Neural cell (in vitro differentiated cells): ENCODE measurements at regions not wholly inside any gene's neighbourhood (a gene's known extent, or its start where the extent isn't known, plus 50 kb on each side); places are given as distances from the start of the nearest gene placed in this dataset.

Source experiments
- H2AFZ ChIP-seq: fragments of 200-600, 300-800 bp; sonication (generic), shearing (Covaris generic); 2 replicates; pipeline ENCODE4 v1.6.0; 2014; ENCODE audit warnings: low read depth, mild to moderate bottlenecking, antibody characterized with exemption, low read length, moderate library complexity
- H3F3A ChIP-seq: fragments of 200-600 bp; shearing (Covaris generic); 2 replicates; pipeline ENCODE4 v1.6.1; 2016; ENCODE audit warnings: mild to moderate bottlenecking, moderate library complexity, mixed read lengths, antibody characterized with exemption, low read length; ENCODE audit not compliant: insufficient read depth, poor library complexity, severe bottlenecking
- H3K27ac ChIP-seq: fragments of 200-600, 300-800 bp; sonication (generic), shearing (Covaris generic); 2 replicates; pipeline ENCODE4 v1.5.1; 2014; ENCODE audit warnings: mild to moderate bottlenecking, low read length, moderate library complexity
- H3K27me3 ChIP-seq: fragments of 300-800, 200-600 bp; sonication (generic), shearing (Covaris generic); 2 replicates; pipeline ENCODE4 v1.6.0; 2014; ENCODE audit warnings: mild to moderate bottlenecking, low read depth, low read length, moderate library complexity; ENCODE audit not compliant: insufficient read depth
- H3K36me3 ChIP-seq: fragments of 300-800, 200-600 bp; sonication (generic), shearing (Covaris generic); 2 replicates; pipeline ENCODE4 v1.5.1; 2014; ENCODE audit warnings: mild to moderate bottlenecking, antibody characterized with exemption, low read length, moderate library complexity; ENCODE audit not compliant: insufficient read depth
- H3K4me2 ChIP-seq: fragments of 300-800, 200-600 bp; sonication (generic), shearing (Covaris generic); 2 replicates; pipeline ENCODE4 v1.6.0; 2014; ENCODE audit warnings: mild to moderate bottlenecking, low read length
- H3K4me3 ChIP-seq: fragments of 300-800, 200-600 bp; sonication (generic), shearing (Covaris generic); 2 replicates; pipeline ENCODE4 v1.5.1; 2014; ENCODE audit warnings: mild to moderate bottlenecking, low read length, moderate library complexity
- H3K79me2 ChIP-seq: fragments of 200-600 bp; shearing (Covaris generic); replicated peaks from 2 replicates; pipeline ENCODE4 v1.6.0; 2014; ENCODE audit warnings: mild to moderate bottlenecking, low read length, moderate library complexity; ENCODE audit not compliant: insufficient read depth
- H3K9ac ChIP-seq: fragments of 300-800, 200-600 bp; sonication (generic), shearing (Covaris generic); 2 replicates; pipeline ENCODE4 v1.6.1; 2016; ENCODE audit warnings: mild to moderate bottlenecking, low read length, mixed read lengths
- H3K9me2 ChIP-seq: fragments of 200-600 bp; shearing (Covaris generic); 2 replicates; pipeline ENCODE4 v1.6.1; 2016; ENCODE audit warnings: mild to moderate bottlenecking, low read length, mixed read lengths; ENCODE audit not compliant: insufficient read depth
- H3K9me3 ChIP-seq: fragments of 200-600, 300-800 bp; sonication (generic), shearing (Covaris generic); 2 replicates; pipeline ENCODE4 v1.6.1; 2016; ENCODE audit warnings: mild to moderate bottlenecking, mixed run types, low read length, moderate library complexity, mixed read lengths
- H4K20me1 ChIP-seq: fragments of 200-600 bp; shearing (Covaris generic); 2 replicates; pipeline ENCODE4 v1.6.1; 2016; ENCODE audit warnings: mild to moderate bottlenecking, mixed run types; ENCODE audit not compliant: insufficient read depth
- EP300 ChIP-seq: fragments of 450-650 bp; conservative IDR thresholded peaks from 2 replicates; pipeline ENCODE4 v1.6.1; 2014; ENCODE audit warnings: antibody characterized with exemption, mild to moderate bottlenecking, moderate library complexity; ENCODE audit not compliant: poor library complexity, severe bottlenecking
- EZH2 ChIP-seq: fragments of 200-600, 300-800 bp; shearing (Covaris generic), sonication (generic); IDR thresholded peaks from 2 replicates; pipeline ENCODE4 v1.6.1; 2014; ENCODE audit warnings: antibody characterized with exemption, low read length, borderline replicate concordance, mild to moderate bottlenecking; ENCODE audit not compliant: insufficient read depth, poor library complexity, severe bottlenecking
- MXI1 ChIP-seq: fragments of 450-650 bp; conservative IDR thresholded peaks from 2 replicates; pipeline ENCODE4 v1.6.1; 2014; ENCODE audit warnings: antibody characterized with exemption, mild to moderate bottlenecking; ENCODE audit not compliant: poor library complexity, severe bottlenecking
- POLR2AphosphoS5 ChIP-seq: IDR thresholded peaks from 2 replicates; pipeline ENCODE4 v1.6.1; 2012
- RAD21 ChIP-seq: fragments of 450-650 bp; conservative IDR thresholded peaks from 2 replicates; pipeline ENCODE4 v1.6.1; 2014; ENCODE audit warnings: antibody characterized with exemption, mild to moderate bottlenecking, moderate library complexity
- REST ChIP-seq: IDR thresholded peaks from 2 replicates; pipeline ENCODE4 v1.6.1; 2012; ENCODE audit warnings: borderline replicate concordance
- SMC3 ChIP-seq: fragments of 450-650 bp; conservative IDR thresholded peaks from 2 replicates; pipeline ENCODE4 v1.6.1; 2014; ENCODE audit warnings: antibody characterized with exemption, mild to moderate bottlenecking, moderate library complexity; ENCODE audit not compliant: poor library complexity
- TAF1 ChIP-seq: IDR thresholded peaks from 2 replicates; pipeline ENCODE4 v1.6.1; 2012; ENCODE audit warnings: low read depth
- TF ChIP-seq, protein P1 (sequence below): fragments of 450-650 bp; IDR thresholded peaks from 2 replicates; pipeline ENCODE4 v1.5.1; 2014; ENCODE audit warnings: antibody characterized with exemption, mild to moderate bottlenecking, moderate library complexity; ENCODE audit not compliant: poor library complexity, severe bottlenecking

DNA sequence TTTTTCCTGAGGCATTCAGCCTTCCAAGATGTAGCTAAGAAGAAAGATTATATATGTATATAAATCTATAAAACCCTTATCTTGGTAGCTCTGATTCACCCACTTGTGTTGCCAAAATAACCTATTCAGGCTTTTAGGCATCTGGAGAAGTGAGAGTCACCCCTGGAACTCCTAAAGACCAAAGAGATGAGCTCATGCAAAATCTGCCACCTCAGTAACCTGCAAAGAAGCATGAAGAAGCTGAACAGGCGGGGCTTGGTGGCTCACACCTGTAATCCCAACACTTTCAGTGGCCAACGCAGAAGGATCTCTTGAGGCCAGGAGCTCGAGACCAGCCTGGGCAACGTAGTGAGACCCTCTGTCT is 393.7 kb downstream of the FOXO1 start:
- H3K4me2 ChIP-seq: no peak overlapping the region
- H3K4me3 ChIP-seq: no peak overlapping the region
- no peaks in the 10 kb centered on the region for H3K36me3 ChIP-seq
- H3K27me3 ChIP-seq: no peaks in the 10 kb centered on the region
- H3K27ac ChIP-seq: no peak overlapping the region
- no peak overlapping the region for H2AFZ ChIP-seq
- TF ChIP-seq EP300 (no peak), EZH2 (no peak), POLR2AphosphoS5 (no peak), REST (no peak), MXI1 (no peak), SMC3 (no peak), TAF1 (no peak), RAD21 (no peak)
- TF ChIP-seq, protein P1, sequence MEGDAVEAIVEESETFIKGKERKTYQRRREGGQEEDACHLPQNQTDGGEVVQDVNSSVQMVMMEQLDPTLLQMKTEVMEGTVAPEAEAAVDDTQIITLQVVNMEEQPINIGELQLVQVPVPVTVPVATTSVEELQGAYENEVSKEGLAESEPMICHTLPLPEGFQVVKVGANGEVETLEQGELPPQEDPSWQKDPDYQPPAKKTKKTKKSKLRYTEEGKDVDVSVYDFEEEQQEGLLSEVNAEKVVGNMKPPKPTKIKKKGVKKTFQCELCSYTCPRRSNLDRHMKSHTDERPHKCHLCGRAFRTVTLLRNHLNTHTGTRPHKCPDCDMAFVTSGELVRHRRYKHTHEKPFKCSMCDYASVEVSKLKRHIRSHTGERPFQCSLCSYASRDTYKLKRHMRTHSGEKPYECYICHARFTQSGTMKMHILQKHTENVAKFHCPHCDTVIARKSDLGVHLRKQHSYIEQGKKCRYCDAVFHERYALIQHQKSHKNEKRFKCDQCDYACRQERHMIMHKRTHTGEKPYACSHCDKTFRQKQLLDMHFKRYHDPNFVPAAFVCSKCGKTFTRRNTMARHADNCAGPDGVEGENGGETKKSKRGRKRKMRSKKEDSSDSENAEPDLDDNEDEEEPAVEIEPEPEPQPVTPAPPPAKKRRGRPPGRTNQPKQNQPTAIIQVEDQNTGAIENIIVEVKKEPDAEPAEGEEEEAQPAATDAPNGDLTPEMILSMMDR: no peak
- H3F3A ChIP-seq: no peaks in the 10 kb centered on the region
- no peaks in the 10 kb centered on the region for H3K79me2 ChIP-seq
- no peaks in the 10 kb centered on the region for H3K9me2 ChIP-seq
- H3K9ac ChIP-seq: no peak overlapping the region
- H3K9me3 ChIP-seq: no peaks in the 10 kb centered on the region
- no peaks in the 10 kb centered on the region for H4K20me1 ChIP-seq

- Histone ChIP-seq H3K4me2 (no peak overlapping the region), H3K27ac (no peak overlapping the region), H3K79me2 (no peaks in the 10 kb centered on the region), H2AFZ (no peak overlapping the region), H3K9me3 (no peaks in the 10 kb centered on the region), H3K36me3 (no peaks in the 10 kb centered on the region), H3K9me2 (no peaks in the 10 kb centered on the region), H4K20me1 (no peaks in the 10 kb centered on the region), H3K9ac (no peak overlapping the region), H3K4me3 (no peak overlapping the region), H3F3A (no peaks in the 10 kb centered on the region), H3K27me3 (no peaks in the 10 kb centered on the region)
- TF ChIP-seq REST: no peak
- no peak for TF ChIP-seq SMC3
- TF ChIP-seq EP300: no peak
- TF ChIP-seq RAD21: no peak
Measured at GRCh38 chr13:40273253-40274025, 393.0 kb downstream of the FOXO1 start.
